Suprapubic skin (tissue), 3 donors: ENCODE measurements at regions not wholly inside any gene's neighbourhood (a gene's known extent, or its start where the extent isn't known, plus 50 kb on each side); places are given as distances from the start of the nearest gene placed in this dataset.

ENCODE experiments used
- EP300 ChIP-seq: sonication (generic); formaldehyde crosslinking; IDR thresholded peaks from one replicate; pipeline ENCODE4 v1.6.1; 2017; ENCODE audit warnings: antibody characterized with exemption
- POLR2A ChIP-seq, 2 donors: fragments of 450-650 bp; IDR thresholded peaks; one replicate each; pipeline ENCODE4 v1.6.1; 2017; ENCODE audit warnings: antibody characterized with exemption in 2 of 2, mild to moderate bottlenecking in 2 of 2, moderate library complexity in 2 of 2
- TF ChIP-seq, protein P1 (sequence below), 2 donors: fragments of 200-600 bp in 1 of 2; fragments of 450-650 bp in 1 of 2; sonication (generic) in 1 of 2; IDR thresholded peaks; one replicate each; pipeline ENCODE4 v1.5.1; 2016 to 2019; ENCODE audit warnings: antibody characterized with exemption in 2 of 2, mild to moderate bottlenecking in 1 of 2, moderate library complexity in 1 of 2

DNA sequence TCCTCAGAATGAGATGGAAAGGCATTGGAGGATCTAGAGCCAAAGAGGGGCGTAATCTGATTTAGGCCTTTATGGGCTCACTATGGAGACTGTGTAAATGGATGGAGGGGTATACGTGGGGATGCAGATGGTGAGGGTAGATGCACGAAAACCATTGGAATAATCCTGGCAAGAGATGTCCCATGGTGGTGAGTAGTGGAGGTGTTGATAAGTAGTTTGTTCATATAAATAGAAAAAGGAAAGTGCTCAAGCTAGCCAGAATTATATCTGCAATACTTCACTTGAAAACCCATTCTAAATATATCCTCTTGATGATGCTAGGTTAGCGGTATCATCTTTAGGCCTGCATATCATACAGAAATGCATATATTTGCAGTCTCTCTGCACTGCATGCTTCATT, 459.7 kb downstream of the CDH2 start:
- TF ChIP-seq, protein P1, sequence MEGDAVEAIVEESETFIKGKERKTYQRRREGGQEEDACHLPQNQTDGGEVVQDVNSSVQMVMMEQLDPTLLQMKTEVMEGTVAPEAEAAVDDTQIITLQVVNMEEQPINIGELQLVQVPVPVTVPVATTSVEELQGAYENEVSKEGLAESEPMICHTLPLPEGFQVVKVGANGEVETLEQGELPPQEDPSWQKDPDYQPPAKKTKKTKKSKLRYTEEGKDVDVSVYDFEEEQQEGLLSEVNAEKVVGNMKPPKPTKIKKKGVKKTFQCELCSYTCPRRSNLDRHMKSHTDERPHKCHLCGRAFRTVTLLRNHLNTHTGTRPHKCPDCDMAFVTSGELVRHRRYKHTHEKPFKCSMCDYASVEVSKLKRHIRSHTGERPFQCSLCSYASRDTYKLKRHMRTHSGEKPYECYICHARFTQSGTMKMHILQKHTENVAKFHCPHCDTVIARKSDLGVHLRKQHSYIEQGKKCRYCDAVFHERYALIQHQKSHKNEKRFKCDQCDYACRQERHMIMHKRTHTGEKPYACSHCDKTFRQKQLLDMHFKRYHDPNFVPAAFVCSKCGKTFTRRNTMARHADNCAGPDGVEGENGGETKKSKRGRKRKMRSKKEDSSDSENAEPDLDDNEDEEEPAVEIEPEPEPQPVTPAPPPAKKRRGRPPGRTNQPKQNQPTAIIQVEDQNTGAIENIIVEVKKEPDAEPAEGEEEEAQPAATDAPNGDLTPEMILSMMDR (IDR thresholded peaks at IDR 0.05), result no peak
- no peak for TF ChIP-seq EP300
- TF ChIP-seq POLR2A (IDR thresholded peaks at IDR 0.05), result no peak
